OCI-LY1 (cell line): ENCODE measurements at regions not wholly inside any gene's neighbourhood (a gene's known extent, or its start where the extent isn't known, plus 50 kb on each side); places are given as distances from the start of the nearest gene placed in this dataset.

Source experiments
- CTCF ChIP-seq: fragments of 200-600 bp; sonication (generic), shearing (Covaris generic); IDR thresholded peaks from 2 replicates; pipeline ENCODE4 v1.5.1; 2017; ENCODE audit warnings: mild to moderate bottlenecking, antibody characterized with exemption, low read length, moderate library complexity, mixed read lengths
- EZH2 ChIP-seq: fragments of 200-600 bp; sonication (generic), shearing (Covaris generic); IDR thresholded peaks from 2 replicates; pipeline ENCODE4 v1.8.0; 2017; ENCODE audit warnings: borderline replicate concordance, mixed run types, mild to moderate bottlenecking, antibody characterized with exemption, low read length, moderate library complexity, mixed read lengths

GRCh38 chr6:14206391-14206790 is 88.8 kb downstream of the CD83 start:
- no peak for TF ChIP-seq CTCF
- TF ChIP-seq EZH2, result no peak
